ENCODE measurements at regions not wholly inside any gene's neighbourhood (a gene's known extent, or its start where the extent isn't known, plus 50 kb on each side); places are given as distances from the start of the nearest gene placed in this dataset.

DNA sequence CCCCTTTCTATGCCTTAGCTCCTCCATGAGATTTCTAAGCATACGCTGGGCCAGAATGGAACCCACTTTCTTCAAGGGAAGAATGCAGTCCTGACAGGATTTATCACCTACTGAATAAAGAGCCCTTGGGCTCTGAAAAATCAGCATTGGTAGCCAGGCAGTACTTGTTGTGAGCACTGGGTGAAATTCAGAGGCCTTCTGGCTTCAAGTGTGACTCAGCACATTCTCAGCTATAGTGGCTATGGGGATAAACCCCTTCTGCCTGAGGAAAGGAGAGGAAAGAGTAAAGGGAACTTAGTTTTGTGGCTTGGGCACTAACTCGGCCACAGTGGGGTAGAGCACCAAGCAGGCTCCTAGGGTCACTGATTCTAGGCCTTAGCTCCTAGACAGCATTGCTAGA is 574.8 kb downstream of the JRKL start:
- ATAC-seq (ENCODE audit: low FRiP score), result no peak
- no peak for TF ChIP-seq CTCF (IDR thresholded peaks at IDR 0.05)
- DNase-seq (ENCODE audit: low spot score), result no peak

DNA sequence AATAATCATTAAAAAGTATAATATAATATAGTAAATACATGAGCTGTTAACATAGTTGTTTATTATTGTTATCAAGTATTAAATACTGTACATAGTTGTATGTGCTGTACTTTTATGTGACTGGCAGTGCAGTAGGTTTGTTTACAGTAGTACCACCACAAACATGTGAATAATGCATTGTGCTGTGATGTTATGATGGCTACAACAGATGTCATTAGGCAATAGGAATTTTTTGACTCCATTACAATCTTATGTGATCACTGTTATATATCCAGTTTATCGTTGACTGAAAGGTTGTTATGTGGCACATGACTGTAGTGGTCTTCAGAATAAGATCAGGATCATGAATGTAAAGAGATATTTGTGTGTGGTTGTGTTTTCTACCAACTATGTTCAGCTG is 577.8 kb downstream of the JRKL start:
- DNase-seq (ENCODE audit: low spot score) (no peak), ATAC-seq (ENCODE audit: low FRiP score) (no peak)
- TF ChIP-seq CTCF (IDR thresholded peaks at IDR 0.05), result no peak

GRCh38 chr11:96969251-96969650 is 579.4 kb downstream of the JRKL start:
- ATAC-seq (ENCODE audit: low FRiP score) (no peak), DNase-seq (ENCODE audit: low spot score) (no peak)
- no peak for TF ChIP-seq CTCF (IDR thresholded peaks at IDR 0.05)

DNA sequence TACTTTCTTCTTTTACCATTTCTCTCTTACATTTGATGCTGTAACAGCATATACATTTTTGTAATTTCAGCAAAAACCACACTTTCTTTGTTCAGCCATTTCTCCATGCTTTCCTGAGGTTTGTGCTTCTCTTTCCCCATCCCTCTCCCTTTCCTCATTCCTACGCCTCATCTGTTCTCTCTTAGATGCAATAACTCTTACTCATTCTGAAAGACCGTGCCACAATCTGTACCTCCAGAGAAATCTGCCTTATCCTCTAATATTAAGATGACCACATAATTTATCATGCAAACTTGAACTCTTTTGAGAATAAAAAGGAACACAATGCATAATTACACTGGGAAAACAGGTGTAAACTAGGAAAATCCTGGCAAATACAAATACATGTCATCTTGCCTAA is 588.9 kb downstream of the JRKL start:
- no peak for ATAC-seq (ENCODE audit: low FRiP score)
- DNase-seq (ENCODE audit: low spot score), result no peak
- TF ChIP-seq CTCF (IDR thresholded peaks at IDR 0.05), result no peak

DNA sequence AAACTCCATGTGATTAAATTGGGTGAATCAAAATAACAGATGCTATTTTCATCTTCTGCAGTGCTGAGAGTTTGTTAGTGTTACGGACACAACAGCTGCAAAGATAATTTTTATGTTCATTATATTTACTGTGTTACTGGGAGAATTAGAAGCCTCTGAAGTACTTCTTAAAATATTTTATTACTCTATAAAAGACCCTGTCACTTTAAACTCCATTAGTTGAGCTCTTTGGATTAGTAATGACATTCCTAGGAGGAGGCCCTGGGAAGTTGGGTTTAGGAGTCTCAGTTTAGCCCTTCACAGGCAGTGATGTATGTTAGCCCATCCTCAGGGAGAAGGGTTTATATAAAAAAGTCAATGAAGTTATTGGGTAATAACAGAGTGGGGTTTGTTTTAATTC is 596.7 kb downstream of the JRKL start:
- DNase-seq (ENCODE audit: low spot score), result no peak
- ATAC-seq (ENCODE audit: low FRiP score), result no peak
- TF ChIP-seq CTCF (IDR thresholded peaks at IDR 0.05), result no peak

DNA sequence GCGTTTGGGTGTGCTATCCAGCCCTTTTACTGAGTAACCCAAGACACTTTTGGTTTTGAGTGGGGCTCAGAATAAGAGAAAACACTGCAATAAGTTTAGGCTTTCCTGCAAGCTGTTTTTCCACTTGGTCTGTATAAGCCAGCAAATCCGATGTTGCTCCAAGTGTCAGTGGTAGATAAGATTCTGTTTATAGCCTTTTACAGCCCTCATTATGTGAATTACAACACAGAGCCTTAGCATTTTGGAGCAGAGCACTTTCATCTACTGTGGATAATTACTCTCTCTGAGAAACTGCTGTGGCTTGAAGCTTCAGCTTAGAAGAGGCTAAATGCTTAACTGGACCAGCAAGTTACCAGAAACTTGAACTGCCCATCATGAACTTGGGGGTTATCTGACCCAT is 601.1 kb downstream of the JRKL start:
- TF ChIP-seq CTCF (IDR thresholded peaks at IDR 0.05), result no peak
- DNase-seq (ENCODE audit: low spot score), result no peak

DNA sequence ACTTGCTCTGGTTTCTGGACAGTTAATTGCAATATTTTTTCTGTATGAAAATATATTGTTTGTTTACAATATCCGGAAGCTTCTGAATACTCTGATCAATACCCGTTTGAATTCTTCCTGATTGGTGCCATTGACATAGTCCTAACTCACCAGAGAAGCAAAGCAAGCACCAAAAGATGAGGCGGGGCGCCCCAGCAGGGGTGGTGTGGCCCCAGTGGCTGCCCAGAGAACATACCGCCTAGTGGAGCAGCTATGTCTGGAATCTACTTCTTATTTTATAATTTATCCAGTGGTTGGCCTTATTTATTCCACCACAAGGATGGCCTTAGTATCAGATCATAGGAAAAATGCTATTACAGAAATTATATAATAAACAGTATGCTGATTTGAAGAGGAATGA is 610.7 kb downstream of the JRKL start:
- ATAC-seq (ENCODE audit: low FRiP score), result no peak
- no peak for DNase-seq (ENCODE audit: low spot score)
- no peak for TF ChIP-seq CTCF (IDR thresholded peaks at IDR 0.05)

More for the DNA sequence above, 601.1 kb downstream of the JRKL start:
- no peak for ATAC-seq (ENCODE audit: low FRiP score)
